ENCODE measurements at regions not wholly inside any gene's neighbourhood (a gene's known extent, or its start where the extent isn't known, plus 50 kb on each side); places are given as distances from the start of the nearest gene placed in this dataset.
"Not testable (repeated sequence)": the region's sequence is repeated elsewhere in the genome, so short reads cannot be mapped to it uniquely, and the experiment has no call there.

- H3K4me2 ChIP-seq; H3K9me2 ChIP-seq; H3K27ac ChIP-seq (ENCODE audit: low read depth in 2 of 2, low read length in 1 of 2); H2AFZ ChIP-seq (ENCODE audit: low read depth); POLR2A ChIA-PET; H3F3A ChIP-seq (replicated peaks; ENCODE audit: insufficient read depth); CTCF ChIA-PET; H3K4me3 ChIP-seq (ENCODE audit: low read depth in 2 of 2, low read length in 1 of 2); DNase-seq; H3K36me3 ChIP-seq (replicated peaks in 1 of 2; ENCODE audit: control insufficient read depth in 1 of 2, insufficient read depth in 2 of 2, low read length in 1 of 2); H3K9me3 ChIP-seq; H3K4me1 ChIP-seq (ENCODE audit: control insufficient read depth in 1 of 2, insufficient read depth in 2 of 2, low read depth in 1 of 2, low read length in 1 of 2); H3K27me3 ChIP-seq (ENCODE audit: insufficient read depth); H3K9ac ChIP-seq; H4K20me1 ChIP-seq (ENCODE audit: insufficient read depth); H3K79me2 ChIP-seq (ENCODE audit: insufficient read depth): not testable (repeated sequence)
- WGBS (ENCODE audit: low lambda C conversion rate), result 32% methylated on average over 2 of the region's 2 CpGs
Observed at GRCh38 chr17:16859515-16859914, 112.4 kb downstream of the TNFRSF13B start.

DNA sequence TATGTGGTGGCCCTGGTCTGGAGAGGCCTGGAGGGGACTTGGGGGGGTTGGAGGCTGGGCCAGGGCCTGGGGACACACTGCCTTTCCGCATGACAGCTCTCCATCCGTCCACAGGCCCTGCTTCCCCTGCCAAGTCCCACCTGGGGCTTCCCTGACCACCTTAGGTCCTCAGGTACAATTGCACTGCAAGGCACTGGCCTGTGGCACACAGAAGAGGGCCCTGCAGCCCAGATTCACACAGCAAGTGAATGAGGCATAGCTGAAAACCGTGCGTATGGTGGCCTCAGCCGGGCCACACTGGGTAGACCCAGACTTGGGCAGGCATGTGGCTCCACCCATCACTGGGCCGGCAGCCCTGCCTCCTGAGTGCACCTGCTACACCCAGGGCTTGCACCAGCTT is 114.2 kb downstream of the TNFRSF13B start:
- DNase-seq; POLR2A ChIA-PET; H3K9me2 ChIP-seq; H3K9ac ChIP-seq; H3K4me2 ChIP-seq; H3K9me3 ChIP-seq; H4K20me1 ChIP-seq (ENCODE audit: insufficient read depth); H3F3A ChIP-seq (replicated peaks; ENCODE audit: insufficient read depth); H3K27me3 ChIP-seq (ENCODE audit: insufficient read depth); H3K79me2 ChIP-seq (ENCODE audit: insufficient read depth); H3K4me1 ChIP-seq (ENCODE audit: control insufficient read depth in 1 of 2, insufficient read depth in 2 of 2, low read depth in 1 of 2, low read length in 1 of 2); H3K4me3 ChIP-seq (ENCODE audit: low read depth in 2 of 2, low read length in 1 of 2); H3K27ac ChIP-seq (ENCODE audit: low read depth in 2 of 2, low read length in 1 of 2); H3K36me3 ChIP-seq (replicated peaks in 1 of 2; ENCODE audit: control insufficient read depth in 1 of 2, insufficient read depth in 2 of 2, low read length in 1 of 2); H2AFZ ChIP-seq (ENCODE audit: low read depth): not testable (repeated sequence)
- CTCF ChIA-PET, result interaction anchor here (0.6 kb wide), 1 partner anchor 346 kb away, joined by 3 read pairs; no protein-coding TSS in a partner anchor
- WGBS (ENCODE audit: low lambda C conversion rate), result 50% methylated on average over 1 of the region's 6 CpGs

GRCh38 chr17:16856846-16857245 is 115.1 kb downstream of the TNFRSF13B start:
- H3K9me3 ChIP-seq; H3K4me1 ChIP-seq (ENCODE audit: control insufficient read depth in 1 of 2, insufficient read depth in 2 of 2, low read depth in 1 of 2, low read length in 1 of 2); H3K9ac ChIP-seq; H3K4me2 ChIP-seq; H3K9me2 ChIP-seq; DNase-seq; H3K36me3 ChIP-seq (replicated peaks in 1 of 2; ENCODE audit: control insufficient read depth in 1 of 2, insufficient read depth in 2 of 2, low read length in 1 of 2); H3K79me2 ChIP-seq (ENCODE audit: insufficient read depth); H3K27ac ChIP-seq (ENCODE audit: low read depth in 2 of 2, low read length in 1 of 2); H2AFZ ChIP-seq (ENCODE audit: low read depth); H3F3A ChIP-seq (replicated peaks; ENCODE audit: insufficient read depth); H4K20me1 ChIP-seq (ENCODE audit: insufficient read depth); H3K27me3 ChIP-seq (ENCODE audit: insufficient read depth); H3K4me3 ChIP-seq (ENCODE audit: low read depth in 2 of 2, low read length in 1 of 2); CTCF ChIA-PET; POLR2A ChIA-PET: not testable (repeated sequence)
- 17% methylated on average over 3 of the region's 3 CpGs for WGBS (ENCODE audit: low lambda C conversion rate)

GRCh38 chr17:16856171-16856570 is 115.7 kb downstream of the TNFRSF13B start:
- H3K36me3 ChIP-seq (replicated peaks in 1 of 2; ENCODE audit: control insufficient read depth in 1 of 2, insufficient read depth in 2 of 2, low read length in 1 of 2); CTCF ChIA-PET; H3K4me1 ChIP-seq (ENCODE audit: control insufficient read depth in 1 of 2, insufficient read depth in 2 of 2, low read depth in 1 of 2, low read length in 1 of 2); H4K20me1 ChIP-seq (ENCODE audit: insufficient read depth); H2AFZ ChIP-seq (ENCODE audit: low read depth); H3K9me3 ChIP-seq; H3K4me3 ChIP-seq (ENCODE audit: low read depth in 2 of 2, low read length in 1 of 2); H3K27me3 ChIP-seq (ENCODE audit: insufficient read depth); DNase-seq; H3F3A ChIP-seq (replicated peaks; ENCODE audit: insufficient read depth); H3K4me2 ChIP-seq; H3K79me2 ChIP-seq (ENCODE audit: insufficient read depth); POLR2A ChIA-PET; H3K9ac ChIP-seq; H3K9me2 ChIP-seq; H3K27ac ChIP-seq (ENCODE audit: low read depth in 2 of 2, low read length in 1 of 2): not testable (repeated sequence)
- WGBS (ENCODE audit: low lambda C conversion rate), result 50% methylated on average over 12 of the region's 12 CpGs

GRCh38 chr17:16854636-16855035 is 117.3 kb downstream of the TNFRSF13B start:
- H3K79me2 ChIP-seq (ENCODE audit: insufficient read depth); DNase-seq; CTCF ChIA-PET; H3K4me3 ChIP-seq (ENCODE audit: low read depth in 2 of 2, low read length in 1 of 2); H3K9me2 ChIP-seq; H3K4me2 ChIP-seq; H3K4me1 ChIP-seq (ENCODE audit: control insufficient read depth in 1 of 2, insufficient read depth in 2 of 2, low read depth in 1 of 2, low read length in 1 of 2); POLR2A ChIA-PET; H3K9me3 ChIP-seq; H3K27me3 ChIP-seq (ENCODE audit: insufficient read depth); H3K27ac ChIP-seq (ENCODE audit: low read depth in 2 of 2, low read length in 1 of 2); H4K20me1 ChIP-seq (ENCODE audit: insufficient read depth); H3F3A ChIP-seq (replicated peaks; ENCODE audit: insufficient read depth); H3K36me3 ChIP-seq (replicated peaks in 1 of 2; ENCODE audit: control insufficient read depth in 1 of 2, insufficient read depth in 2 of 2, low read length in 1 of 2); H3K9ac ChIP-seq; H2AFZ ChIP-seq (ENCODE audit: low read depth): not testable (repeated sequence)
- 36% methylated on average over 5 of the region's 5 CpGs for WGBS (ENCODE audit: low lambda C conversion rate)

Data from SK-N-SH (cell line).